Left ventricle myocardium superior (tissue), 1 donor: ENCODE measurements at regions not wholly inside any gene's neighbourhood (a gene's known extent, or its start where the extent isn't known, plus 50 kb on each side); places are given as distances from the start of the nearest gene placed in this dataset.

Source experiments
- ATAC-seq: fragments of 200-7000 bp; cut with Tn5 transposase; one replicate; pipeline ENCODE4 v1.9.1; 2020; ENCODE audit warnings: mild to moderate bottlenecking, moderate library complexity
- DNase-seq: peaks from one replicate; pipeline ENCODE4 v3.0.0-alpha.2; 2020
- intact Hi-C: fragments of 100-400 bp; cut with micrococcal nuclease; formaldehyde crosslinking; loops from one replicate; pipeline ENCODE4 v1.11.0; 2022
- donor health status: DM: no; HTN: yes; CAD: no; lungs with severe emphysema.

DNA sequence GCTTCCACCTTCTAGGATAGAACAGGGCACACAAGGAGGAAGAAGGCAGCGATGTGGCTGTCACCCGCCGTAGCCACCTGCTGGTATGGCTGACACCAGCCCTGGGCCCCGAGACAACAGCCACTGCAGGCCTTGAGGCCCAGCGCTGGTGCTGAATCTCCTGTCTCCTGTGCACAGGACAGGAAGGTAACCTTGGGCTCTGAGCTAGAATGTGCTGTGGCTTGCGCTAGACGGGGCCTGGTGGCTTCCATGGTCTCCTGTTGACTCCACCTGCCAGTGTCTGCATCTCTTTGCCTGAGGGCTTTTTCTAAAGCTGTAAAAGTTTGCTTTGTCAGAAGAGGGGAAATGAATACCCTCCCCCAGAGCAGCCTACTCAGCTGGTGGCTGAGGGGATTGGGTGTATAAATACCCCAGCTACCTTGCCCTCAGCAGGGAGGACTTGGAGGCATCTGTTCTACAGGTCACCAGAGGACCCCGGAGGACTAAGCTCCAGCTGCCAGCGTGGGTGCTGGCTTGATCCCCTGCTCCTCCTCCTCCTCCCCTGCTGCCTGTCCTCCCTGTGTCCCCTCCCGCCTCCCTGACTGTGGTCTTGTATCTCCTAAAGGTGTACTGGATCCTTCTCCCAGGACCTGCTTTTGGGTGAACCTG, 76.1 kb upstream of the SDK2 start:
- peak; percentile 18 for ATAC-seq
- intact Hi-C loops = no loop called here

DNA sequence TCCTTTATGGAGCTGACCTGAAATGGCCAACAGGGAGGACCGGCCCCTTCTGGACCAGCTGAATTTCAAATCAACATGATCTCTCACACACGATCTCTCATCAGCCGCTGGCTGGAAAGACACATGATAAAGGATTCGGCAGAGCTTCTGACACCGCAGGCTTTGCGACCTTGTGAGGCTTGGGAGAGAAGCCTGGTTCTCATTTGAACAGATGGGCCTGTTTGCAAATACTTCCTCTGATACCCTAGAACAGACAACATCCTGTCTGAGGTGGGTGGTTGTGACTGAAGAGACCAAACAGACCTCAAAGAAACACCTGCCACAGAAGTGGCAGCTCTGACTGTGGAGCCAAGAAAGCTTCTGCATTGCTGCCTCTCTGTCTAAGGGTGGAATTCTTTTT, 77.9 kb upstream of the SDK2 start:
- intact Hi-C loops = no loop called here
- no peak for ATAC-seq
- DNase-seq = no peak

More for the DNA sequence above, 76.1 kb upstream of the SDK2 start:
- DNase-seq = no peak

- no peak for DNase-seq
- ATAC-seq = no peak
- intact Hi-C loops = no loop called here
These were observed 79.1 kb upstream of the SDK2 start for GRCh38 chr17:73723317-73723716.

DNA sequence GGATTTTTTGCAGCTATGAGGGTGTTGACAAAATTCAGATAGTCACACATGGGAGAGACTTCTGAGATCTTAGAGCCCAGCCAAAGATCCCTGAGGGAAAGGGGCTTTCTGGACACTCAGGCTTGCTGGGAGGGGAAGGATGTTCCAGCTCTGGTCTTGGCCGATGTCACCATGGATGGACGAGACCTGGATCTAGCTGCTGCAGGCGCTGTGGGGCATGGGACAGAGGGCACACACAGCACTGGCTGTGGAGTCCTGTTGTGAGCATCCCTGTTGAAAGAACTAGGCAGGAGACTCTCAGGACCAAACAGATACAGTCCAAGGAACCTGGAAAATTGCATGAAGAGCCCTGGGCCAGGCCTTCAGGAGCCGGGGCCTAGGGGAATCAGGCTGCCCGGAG, 80.1 kb upstream of the SDK2 start:
- no peak for ATAC-seq
- intact Hi-C loops = no loop called here

DNA sequence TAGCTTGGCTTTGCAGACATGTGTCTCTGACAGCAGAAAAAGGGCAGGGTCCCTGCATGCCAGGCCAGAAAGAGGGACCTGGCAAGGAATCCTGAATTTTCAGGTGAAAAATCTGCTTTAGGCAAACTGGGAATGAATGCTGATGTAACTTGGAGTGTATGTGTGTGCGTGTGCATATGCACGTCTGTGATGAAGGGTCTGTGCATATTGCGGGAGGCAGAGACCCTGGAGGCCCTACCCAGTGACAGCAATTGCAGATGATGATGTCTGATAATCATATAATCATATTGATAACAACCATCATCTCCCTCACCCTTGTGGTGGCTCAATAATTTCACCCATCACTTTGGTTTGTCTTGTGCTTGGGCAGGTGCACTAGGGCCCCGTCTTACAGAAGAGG, 80.7 kb upstream of the SDK2 start:
- DNase-seq = no peak
- intact Hi-C loops = no loop called here
- ATAC-seq = no peak

More for the DNA sequence above, 80.1 kb upstream of the SDK2 start:
- DNase-seq = no peak

GRCh38 chr17:73725794-73726515, 81.7 kb upstream of the SDK2 start:
- intact Hi-C loops = no loop called here
- DNase-seq (no peak), ATAC-seq (no peak)

- ATAC-seq (no peak), DNase-seq (no peak)
- intact Hi-C loops = no loop called here
These were observed 83.7 kb upstream of the SDK2 start for GRCh38 chr17:73727941-73728340.

GRCh38 chr17:73729101-73729500, 84.9 kb upstream of the SDK2 start:
- intact Hi-C loops = no loop called here

GRCh38 chr17:73731733-73732132, 87.5 kb upstream of the SDK2 start:
- DNase-seq = no peak
- peak; percentile 47 for ATAC-seq
- intact Hi-C loops = no loop called here

More at GRCh38 chr17:73729101-73729500, 84.9 kb upstream of the SDK2 start:
- DNase-seq (no peak), ATAC-seq (no peak)

GRCh38 chr17:73733517-73733916, 89.3 kb upstream of the SDK2 start:
- intact Hi-C loops = no loop called here
- DNase-seq = no peak
- ATAC-seq = no peak

DNA sequence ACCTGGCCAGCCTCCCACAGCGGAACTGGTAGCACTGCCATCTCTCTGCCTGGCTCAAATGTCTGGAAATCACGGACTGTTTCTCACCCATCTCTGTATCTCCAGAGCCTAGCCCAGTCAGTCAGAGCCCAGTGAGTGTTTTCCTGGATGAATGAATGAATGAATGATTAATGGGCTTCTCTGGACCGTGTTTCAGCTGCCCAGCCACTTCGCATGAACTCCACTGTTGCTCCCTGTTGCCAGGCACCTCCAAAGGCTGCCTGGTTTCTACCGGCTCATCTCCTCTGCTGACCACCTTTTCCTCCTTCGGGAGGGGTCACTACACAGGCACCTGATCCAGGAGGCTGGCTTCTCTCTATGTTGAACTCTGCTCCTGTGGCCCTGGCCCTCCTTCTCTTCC, 91.0 kb upstream of the SDK2 start:
- ATAC-seq = no peak
- intact Hi-C loops = no loop called here
- no peak for DNase-seq

DNA sequence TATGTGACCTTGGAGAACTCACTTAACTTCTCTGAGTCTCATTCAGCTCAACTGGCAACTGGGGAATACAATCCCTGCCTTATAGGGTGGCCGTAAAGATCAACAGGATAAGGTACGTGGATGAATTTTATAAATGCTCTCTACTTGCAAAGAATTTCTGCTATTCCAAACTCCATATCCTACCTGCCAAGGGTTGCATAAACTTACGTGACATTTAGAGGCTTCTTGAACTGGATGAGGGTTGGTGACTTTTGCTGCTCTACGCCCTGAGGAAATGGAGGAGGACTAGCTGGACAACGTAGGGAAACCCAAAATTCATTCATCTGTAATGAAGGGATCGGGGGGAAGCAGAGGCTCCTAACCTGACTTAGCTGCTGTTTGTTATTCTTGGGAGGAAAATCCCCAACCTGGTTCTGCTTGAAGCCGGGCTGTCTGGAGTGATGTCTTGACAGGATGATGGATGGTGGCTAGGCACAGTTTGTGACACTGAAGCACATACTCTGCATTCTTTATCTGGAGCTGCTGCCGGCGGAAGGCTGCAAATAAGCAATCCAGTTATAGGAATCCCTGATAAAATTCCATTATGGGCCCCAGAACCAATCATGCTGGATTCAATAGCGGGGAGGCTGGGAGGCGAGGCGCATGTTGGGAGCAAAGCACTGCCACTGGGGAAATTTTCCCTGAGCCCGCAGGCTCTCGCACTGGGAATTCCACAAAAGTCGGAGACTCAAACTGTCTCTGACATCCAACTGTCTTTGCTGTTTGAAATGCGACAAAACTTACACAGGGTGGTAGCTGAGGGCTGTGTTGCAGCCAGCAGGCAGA, 94.7 kb upstream of the SDK2 start:
- intact Hi-C loops = no loop called here
- DNase-seq = no peak
- ATAC-seq = no peak

GRCh38 chr17:73740370-73740769, 96.1 kb upstream of the SDK2 start:
- intact Hi-C loops = no loop called here
- DNase-seq (no peak), ATAC-seq (no peak)

GRCh38 chr17:73742948-73743381, 98.7 kb upstream of the SDK2 start:
- intact Hi-C loops = no loop called here
- ATAC-seq = no peak

DNA sequence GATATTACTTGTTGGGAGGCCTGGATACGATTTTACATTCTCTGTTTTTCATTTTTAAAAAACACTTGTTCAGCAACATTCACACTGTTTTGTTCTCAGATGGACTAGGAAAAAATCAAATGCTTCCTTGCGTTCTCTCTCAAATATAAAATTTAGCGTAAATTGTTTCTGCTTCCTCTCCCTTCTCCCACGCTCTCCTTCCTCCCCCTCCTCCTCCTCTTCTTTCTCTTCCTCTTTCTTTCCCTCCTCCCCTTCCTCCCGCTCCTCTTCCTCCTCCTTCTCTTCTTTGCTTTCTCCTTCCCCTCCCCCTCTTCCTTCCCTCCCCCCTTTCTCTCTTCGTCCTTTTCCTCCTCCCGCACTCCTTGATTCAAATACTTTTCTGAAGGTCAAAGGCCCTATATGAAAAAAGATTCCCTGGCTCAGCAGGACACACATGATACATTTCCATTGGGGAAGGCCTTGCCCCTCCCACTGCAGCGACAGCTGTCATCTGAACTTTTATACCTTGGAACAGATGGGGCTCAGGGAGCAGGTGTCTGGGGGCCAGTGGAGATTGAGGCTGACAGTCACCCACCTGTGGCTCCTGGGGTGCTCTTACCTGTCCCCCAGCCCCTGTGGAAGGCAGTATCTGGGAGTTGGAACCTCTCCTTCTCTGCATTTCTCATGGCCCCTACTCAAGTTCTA, 99.4 kb upstream of the SDK2 start:
- ATAC-seq = no peak

More at GRCh38 chr17:73742948-73743381, 98.7 kb upstream of the SDK2 start:
- no peak for DNase-seq

DNA sequence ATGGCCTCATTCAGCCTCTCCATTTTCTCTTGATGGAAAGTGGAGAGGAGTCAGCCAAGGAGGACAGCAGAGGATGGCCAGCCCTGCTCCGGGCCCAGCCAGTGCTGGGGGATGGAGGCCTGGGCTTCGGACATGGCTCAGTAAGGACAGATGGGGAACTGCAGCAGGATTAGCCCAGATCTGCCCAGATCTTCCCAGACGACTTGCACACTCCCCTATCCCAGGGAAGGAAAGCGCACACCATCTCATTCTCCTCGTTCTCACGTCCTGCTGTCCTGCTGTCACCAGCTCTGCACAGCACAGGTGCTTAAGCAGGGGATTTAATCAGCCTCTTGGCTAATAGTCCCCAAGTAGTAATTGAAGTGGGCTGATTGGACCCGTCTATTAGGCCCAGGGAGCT, 100.2 kb upstream of the SDK2 start:
- ATAC-seq (no peak), DNase-seq (no peak)
- intact Hi-C loops = no loop called here

More for the DNA sequence above, 99.4 kb upstream of the SDK2 start:
- intact Hi-C loops = no loop called here
- no peak for DNase-seq

- ATAC-seq = no peak
- intact Hi-C loops = no loop called here
- DNase-seq = no peak
These were observed 102.2 kb upstream of the SDK2 start for GRCh38 chr17:73746314-73747073.

DNA sequence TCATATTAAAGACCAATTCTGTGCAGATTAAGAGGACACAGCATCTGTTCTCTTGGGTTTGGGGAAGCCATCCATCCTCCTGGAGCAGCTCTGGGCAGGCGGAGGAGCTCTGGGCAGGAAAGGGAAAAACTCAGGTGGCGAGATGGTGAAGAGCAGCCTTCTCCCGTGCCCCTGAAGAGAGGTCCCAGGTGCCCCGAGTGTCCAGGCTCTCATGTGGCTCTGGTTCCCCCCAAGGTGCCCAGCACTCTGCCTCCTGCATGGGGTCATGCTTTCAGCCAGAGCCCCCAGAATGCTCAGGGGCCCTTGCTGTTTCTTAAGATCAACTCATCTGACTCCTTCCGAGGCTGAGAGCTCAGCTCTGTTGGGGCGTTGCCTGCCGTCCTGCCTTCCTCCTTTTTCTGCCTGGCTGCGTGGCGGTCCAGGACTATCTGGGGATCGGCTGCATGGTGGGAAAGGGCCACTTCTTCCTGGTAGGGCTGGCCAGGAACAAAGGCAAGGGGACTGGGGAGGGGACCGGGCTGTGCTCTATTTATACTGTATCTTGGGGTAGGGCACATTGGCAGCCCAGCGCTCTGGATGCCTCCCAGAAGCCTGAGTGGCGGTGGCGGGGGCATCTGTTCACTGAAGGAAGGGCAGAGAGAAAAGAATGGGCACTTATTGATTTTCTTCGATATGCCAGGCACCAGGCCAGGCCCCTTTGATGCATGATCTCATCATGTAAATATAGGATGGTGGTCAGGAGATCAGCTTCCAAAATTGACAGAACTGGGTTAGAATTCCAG, 103.2 kb upstream of the SDK2 start:
- ATAC-seq = peak; percentile 92
- intact Hi-C loops = no loop called here
- peak; percentile 69 for DNase-seq
